GM19324 (cell line): ENCODE measurements at regions not wholly inside any gene's neighbourhood (a gene's known extent, or its start where the extent isn't known, plus 50 kb on each side); places are given as distances from the start of the nearest gene placed in this dataset.

Experiments used
- ATAC-seq: cut with Tn5 transposase; IDR thresholded peaks from one replicate; pipeline ENCODE4 v1.9.1; 2021; ENCODE audit warnings: mild to moderate bottlenecking, moderate library complexity; ENCODE audit not compliant: unreplicated experiment, low FRiP score

GRCh38 chr2:211049321-211050018 is 493.1 kb downstream of the CPS1 start:
- ATAC-seq: no peak

- ATAC-seq: no peak
Measured at GRCh38 chr2:211055438-211055837, 499.0 kb downstream of the CPS1 start.

GRCh38 chr2:211061612-211062296 is 505.4 kb downstream of the CPS1 start:
- ATAC-seq: no peak

DNA sequence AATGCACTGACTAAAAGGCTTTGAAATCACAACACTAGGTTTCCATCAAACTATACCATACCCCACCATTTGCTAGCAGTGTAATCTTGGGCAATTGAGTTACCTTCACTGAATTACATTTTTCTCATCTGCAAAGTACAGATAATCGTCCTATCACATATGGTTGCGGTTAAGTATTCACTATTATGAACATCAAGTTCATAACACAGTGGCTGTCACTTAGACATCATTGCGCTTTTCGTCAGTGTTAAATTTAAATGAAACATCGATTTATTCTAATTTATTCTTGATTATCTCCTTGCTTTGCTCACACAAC is 505.9 kb downstream of the CPS1 start:
- no peak for ATAC-seq

DNA sequence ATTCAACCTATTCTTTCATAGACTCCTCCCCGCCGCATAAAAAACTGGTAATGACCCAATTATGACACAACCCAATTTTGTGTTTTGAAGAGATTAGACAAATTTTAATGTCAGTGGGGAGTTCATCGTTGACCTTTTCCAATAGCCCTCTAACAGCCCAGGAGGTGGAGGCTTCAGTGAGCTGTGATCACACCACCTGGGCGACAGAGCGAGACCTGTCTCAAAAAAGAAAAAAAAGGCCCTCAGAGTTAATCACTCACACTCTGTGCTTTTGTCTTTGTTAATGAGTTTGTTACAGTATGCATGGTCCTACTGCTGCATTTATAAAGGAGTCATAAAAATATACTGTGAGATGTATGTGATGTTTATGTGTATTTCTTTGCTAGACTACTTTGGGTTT is 510.6 kb downstream of the CPS1 start:
- ATAC-seq: no peak

GRCh38 chr2:211068108-211068780 is 511.8 kb downstream of the CPS1 start:
- no peak for ATAC-seq

DNA sequence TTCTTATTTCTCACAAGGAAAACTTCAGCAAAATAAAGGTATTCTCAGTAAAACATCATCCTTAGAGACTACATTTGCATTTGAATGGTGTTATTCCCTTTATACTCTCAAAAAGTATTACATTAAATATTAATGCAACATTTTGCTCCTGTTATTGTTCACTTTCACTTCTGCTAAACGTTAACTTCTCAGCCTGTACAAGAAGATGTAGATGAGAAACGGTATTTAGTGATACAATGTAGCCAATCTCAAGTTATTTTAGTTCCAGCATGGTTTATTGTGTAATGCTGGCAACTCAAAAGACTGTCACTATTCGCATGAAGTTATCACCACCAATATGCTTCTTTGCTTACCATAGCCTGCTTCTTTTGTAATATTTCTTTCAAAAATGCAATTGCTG is 514.1 kb downstream of the CPS1 start:
- ATAC-seq: no peak

- ATAC-seq: no peak
Measured at GRCh38 chr2:211077216-211077767, 520.9 kb downstream of the CPS1 start.

DNA sequence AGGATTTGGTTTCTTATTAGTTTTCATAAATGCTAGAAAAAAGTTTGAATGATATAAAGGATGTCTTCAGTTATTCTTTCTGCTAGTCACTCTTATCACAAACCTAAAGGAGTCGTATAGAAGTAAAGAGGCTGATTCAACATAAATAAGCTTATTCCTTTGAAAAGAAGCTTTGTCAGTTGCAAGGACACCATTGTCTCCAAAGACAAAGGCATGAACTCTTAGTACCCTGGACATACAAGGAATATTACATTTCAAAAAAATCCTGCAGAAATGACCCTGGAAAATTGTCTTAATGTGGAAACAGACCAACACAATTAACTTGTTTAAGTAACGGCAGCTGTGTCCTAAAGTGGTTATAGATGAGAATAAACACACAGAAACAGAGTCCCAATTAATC is 528.0 kb downstream of the CPS1 start:
- ATAC-seq: no peak

- no peak for ATAC-seq
Measured at GRCh38 chr2:211085056-211085680, 528.8 kb downstream of the CPS1 start.

GRCh38 chr2:211086049-211086448 is 529.6 kb downstream of the CPS1 start:
- ATAC-seq: no peak

- no peak for ATAC-seq
Measured at GRCh38 chr2:211089127-211089526, 532.7 kb downstream of the CPS1 start.

DNA sequence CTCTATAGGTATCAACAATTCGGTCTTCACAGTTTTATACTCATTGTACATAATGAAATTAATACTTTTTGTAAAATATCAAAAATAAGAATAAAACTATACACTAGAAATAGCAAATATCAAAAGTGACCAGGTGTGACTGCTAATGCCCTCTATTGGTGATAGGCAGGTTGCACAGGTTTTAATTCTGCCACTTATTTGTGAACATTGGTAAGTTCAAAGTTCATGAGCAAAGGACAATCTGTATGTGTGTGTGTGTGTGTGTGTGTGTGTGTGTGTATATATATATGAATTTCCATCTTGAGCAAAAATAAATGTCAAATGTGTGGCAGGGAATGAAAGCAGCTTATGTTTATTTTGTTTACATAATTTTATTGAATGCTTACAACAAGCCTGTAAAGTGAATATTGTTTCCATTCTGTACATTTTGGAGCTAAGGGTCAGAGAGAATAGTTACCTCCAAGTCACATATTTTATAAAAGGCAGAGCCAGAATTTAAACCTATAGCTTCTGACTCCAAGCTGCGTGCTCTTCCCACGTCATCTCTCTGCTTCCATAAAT is 537.4 kb downstream of the CPS1 start:
- no peak for ATAC-seq

- no peak for ATAC-seq
Measured at GRCh38 chr2:211103989-211104388, 547.6 kb downstream of the CPS1 start.

- ATAC-seq: no peak
Measured at GRCh38 chr2:211113334-211114175, 557.2 kb downstream of the CPS1 start.

GRCh38 chr2:211114826-211115455 is 558.5 kb downstream of the CPS1 start:
- ATAC-seq: no peak

GRCh38 chr2:211117026-211117425 is 560.6 kb downstream of the CPS1 start:
- no peak for ATAC-seq

DNA sequence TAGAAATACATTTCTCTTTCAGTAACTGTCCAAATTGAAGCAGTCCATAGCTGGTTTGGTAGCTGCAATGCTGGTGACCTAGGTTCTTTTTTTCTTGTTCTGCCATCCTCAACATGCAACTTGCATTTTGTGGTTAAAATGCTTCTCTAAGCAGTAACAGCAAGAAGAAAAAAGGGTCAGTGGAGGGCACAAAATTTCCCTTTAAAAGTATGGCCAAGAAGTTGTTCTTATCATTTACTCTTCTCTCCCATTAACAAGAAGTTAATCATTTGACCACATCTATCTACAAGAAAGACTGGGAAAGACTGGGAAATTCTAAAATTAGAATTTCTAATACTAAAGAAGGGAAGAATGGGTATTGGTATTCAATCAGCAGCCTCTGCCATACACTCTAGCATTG is 569.9 kb downstream of the CPS1 start:
- ATAC-seq: no peak

DNA sequence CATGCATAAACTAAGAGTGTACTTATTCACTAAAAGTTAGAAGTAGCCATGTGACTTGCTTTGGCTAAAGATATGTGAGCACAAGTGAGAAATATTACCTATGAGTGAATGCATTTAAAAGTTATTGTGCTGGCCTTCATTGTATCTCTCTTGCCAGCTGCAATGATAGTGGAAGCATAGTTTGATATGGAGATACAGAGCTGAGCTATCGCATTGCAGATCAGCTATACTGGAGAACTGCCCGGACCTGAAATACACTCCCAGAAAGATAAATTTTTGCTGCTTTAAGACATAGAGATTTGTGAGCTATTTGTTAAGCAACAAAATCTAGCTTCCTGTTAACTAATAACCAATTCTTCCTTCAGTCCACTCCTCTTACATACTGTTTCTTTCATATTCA is 571.1 kb downstream of the CPS1 start:
- no peak for ATAC-seq

DNA sequence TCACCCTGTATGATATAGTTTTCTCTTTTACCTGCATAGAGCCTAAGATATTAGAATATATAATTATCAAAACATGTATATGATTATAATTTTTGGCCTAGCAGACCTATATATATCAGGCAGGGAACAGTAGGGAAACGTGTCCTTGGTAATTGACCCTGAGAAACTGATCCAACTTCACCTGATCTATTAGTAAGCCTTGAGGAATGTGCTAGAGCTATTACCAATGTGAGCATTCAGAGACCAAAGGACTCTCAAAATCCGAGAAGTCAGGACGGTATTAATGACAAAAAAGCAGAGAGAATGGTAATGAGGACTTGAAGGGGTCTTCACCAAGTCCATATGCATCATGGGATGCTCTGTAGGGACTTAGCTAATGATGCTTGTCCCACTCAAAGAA is 571.9 kb downstream of the CPS1 start:
- ATAC-seq: no peak
